Fibroblast of the aortic adventitia (primary cell): ENCODE measurements at regions not wholly inside any gene's neighbourhood (a gene's known extent, or its start where the extent isn't known, plus 50 kb on each side); places are given as distances from the start of the nearest gene placed in this dataset.

Experiments
- DNase-seq: peaks from one replicate; pipeline ENCODE4 v3.0.0-alpha.2; 2010; ENCODE audit warnings: low read depth
- H3K4me3 ChIP-seq: 2 replicates; pipeline ENCODE4 v1.5.1; 2011; ENCODE audit warnings: low read depth, mild to moderate bottlenecking, control low read depth, low read length, moderate library complexity
- TF ChIP-seq, protein P1 (sequence below): IDR thresholded peaks from 2 replicates; pipeline ENCODE4 v1.5.1; 2011; ENCODE audit warnings: mild to moderate bottlenecking, low read length, control low read depth, inconsistent platforms; ENCODE audit not compliant: insufficient read depth

DNA sequence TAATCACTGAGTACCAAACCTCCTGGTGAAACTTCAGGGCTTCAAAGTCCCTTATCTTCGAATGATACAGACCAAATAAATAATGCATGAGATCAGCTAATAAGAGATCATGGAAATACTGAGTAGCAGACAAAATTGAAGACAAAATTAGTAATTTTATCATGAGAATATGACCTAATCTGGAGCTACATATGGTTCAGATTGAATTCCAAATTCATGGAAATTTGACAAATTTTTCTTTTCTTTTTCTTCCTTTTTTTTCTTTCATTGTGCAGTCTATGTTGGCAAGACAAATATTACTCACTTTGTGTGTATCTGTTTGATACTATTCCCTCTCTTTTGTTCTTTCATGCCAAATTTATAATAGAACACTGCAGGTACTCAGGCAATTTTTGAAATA, 218.1 kb upstream of the KCNJ16 start:
- no peak overlapping the region for H3K4me3 ChIP-seq
- no peak for DNase-seq
- TF ChIP-seq, protein P1, sequence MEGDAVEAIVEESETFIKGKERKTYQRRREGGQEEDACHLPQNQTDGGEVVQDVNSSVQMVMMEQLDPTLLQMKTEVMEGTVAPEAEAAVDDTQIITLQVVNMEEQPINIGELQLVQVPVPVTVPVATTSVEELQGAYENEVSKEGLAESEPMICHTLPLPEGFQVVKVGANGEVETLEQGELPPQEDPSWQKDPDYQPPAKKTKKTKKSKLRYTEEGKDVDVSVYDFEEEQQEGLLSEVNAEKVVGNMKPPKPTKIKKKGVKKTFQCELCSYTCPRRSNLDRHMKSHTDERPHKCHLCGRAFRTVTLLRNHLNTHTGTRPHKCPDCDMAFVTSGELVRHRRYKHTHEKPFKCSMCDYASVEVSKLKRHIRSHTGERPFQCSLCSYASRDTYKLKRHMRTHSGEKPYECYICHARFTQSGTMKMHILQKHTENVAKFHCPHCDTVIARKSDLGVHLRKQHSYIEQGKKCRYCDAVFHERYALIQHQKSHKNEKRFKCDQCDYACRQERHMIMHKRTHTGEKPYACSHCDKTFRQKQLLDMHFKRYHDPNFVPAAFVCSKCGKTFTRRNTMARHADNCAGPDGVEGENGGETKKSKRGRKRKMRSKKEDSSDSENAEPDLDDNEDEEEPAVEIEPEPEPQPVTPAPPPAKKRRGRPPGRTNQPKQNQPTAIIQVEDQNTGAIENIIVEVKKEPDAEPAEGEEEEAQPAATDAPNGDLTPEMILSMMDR, result no peak

DNA sequence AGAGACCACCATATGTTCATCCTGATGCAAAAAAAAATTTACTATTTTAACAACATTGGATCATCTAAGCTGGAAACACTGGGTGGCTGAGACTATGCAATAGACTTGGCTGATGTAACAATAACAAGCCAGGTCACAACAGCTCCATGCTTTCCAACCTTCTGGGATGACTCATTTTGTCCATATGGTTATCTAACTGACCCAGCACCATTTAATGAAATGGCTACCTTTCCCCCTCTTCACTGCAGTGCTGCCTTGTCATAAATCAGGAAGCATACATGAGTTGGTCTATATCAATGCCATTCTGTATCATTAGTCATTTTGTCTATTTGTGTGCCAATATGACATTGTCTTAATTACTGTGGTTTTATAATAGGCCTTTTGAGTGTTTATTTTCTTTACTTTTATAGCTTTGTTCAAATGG, 217.6 kb upstream of the KCNJ16 start:
- DNase-seq, result peak; percentile 97
- no peak overlapping the region for H3K4me3 ChIP-seq
- TF ChIP-seq, protein P1, result no peak

DNA sequence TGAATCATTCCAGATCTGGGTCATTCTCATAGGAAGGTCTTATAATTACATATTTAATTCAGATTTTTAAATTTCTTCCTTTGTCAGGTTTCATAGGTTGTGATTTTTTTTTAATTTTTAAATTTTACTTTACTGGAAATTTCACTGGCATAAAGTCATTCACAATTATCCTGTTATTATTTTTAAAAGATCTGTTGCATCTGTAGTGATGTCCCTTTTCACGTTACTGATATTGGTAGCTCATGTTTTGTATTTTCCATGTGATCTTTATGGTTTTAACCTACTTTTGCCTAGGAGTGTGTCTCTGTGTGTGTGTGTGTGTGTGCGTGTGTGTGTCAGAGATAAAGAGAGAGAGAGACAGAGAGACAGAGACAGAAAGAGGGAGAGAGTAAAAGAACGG, 216.6 kb upstream of the KCNJ16 start:
- TF ChIP-seq, protein P1, result no peak
- no peak for DNase-seq

DNA sequence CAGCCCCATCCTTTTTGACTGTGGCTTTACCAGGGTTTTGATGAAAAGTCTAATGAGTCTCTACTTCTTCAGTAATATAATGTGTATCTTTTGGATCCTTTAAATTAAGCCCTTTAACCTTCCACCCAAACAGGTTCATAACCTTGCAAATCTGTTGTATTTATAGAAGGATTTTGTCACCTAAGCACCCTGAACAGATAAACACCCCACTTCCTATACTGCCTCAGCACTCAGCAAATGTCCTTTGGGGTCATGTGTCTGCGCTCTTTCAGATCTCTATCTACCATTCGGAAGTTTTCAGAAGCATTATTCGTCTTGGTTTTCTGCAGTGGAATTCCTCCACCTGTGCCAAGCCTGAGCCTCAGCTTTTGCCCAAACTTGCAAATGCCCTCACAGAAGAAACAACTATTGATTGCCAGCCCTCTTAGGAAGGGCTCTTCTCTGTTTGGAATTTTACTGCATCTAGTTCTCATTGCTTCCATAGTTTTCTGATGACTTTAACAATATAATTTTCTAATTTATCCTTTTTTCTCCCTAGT, 214.8 kb upstream of the KCNJ16 start:
- TF ChIP-seq, protein P1, result no peak
- H3K4me3 ChIP-seq, result no peak overlapping the region
- DNase-seq, result no peak

More for the DNA sequence above, 216.6 kb upstream of the KCNJ16 start:
- no peak overlapping the region for H3K4me3 ChIP-seq

DNA sequence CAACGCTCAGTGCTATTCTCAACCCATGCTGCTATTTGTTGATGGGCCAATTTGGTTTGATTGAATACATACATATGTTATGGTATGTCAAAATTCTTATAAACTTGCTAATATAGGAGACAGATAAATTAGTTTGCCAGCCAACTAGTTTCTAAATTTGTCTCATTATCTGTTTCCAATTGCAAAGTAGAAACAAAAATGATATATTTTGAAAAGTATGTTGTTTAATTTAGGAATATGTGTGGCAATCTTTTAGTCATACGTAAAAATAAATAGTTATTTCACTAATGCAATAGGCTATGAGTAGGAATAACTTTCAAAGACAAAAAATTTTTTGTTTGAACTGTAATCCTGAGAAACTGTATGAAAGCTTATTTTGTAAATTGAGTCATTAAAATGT, 210.6 kb upstream of the KCNJ16 start:
- TF ChIP-seq, protein P1, result no peak
- no peak overlapping the region for H3K4me3 ChIP-seq
- no peak for DNase-seq

DNA sequence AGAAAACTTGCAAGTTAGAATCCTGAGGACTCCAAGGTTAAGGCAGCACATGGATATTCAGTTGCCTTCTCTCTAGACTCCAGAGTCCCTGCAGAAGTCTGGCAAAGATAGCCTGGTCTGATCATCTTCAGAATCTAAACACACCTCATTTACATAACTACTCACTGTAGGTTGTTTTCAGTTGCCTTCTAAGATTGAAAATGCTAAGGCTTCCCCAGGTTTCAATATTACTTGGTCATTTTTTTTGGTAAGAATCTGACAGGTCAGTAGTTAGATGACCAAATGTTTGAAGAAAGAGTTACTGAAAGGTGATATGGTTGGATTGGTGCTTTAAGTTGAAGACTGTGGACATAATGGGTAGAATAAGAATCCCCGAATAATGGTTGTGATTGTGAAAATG, 205.4 kb upstream of the KCNJ16 start:
- TF ChIP-seq, protein P1, result no peak
- DNase-seq, result no peak
- no peak overlapping the region for H3K4me3 ChIP-seq

DNA sequence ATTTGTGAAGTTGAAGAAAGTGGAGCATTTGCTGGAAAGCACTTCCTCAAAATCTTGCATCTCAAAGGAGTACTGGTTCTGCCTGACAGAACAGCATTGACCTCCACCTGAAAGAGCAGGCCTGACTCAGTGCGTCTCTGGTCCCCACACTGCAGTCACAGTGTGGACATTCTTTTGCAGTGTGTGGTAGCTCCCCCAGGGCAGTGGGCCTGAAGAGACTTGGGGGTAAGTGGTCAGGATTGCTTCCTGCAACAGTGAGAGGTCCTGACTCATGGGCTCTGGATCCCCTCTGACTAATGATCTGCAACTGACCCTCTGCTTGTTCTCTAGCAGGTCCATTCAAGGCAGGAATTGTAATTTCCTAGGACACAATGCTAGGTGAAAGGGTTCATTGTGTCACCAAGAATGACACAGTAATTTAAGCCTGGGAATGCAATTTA, 204.9 kb upstream of the KCNJ16 start:
- TF ChIP-seq, protein P1, result no peak
- DNase-seq, result peak; percentile 47
- H3K4me3 ChIP-seq, result no peak overlapping the region
